Stimulated activated CD8-positive, alpha-beta memory T cell treated with anti-CD3 and anti-CD28 coated beads, Interleukin-4, amount 100 ng/mL, for 4 hours (primary cell): ENCODE measurements at regions not wholly inside any gene's neighbourhood (a gene's known extent, or its start where the extent isn't known, plus 50 kb on each side); places are given as distances from the start of the nearest gene placed in this dataset.
A peak's percentile ranks its signal among the peaks of the same experiment; 100 is the strongest.

ENCODE experiments used
- DNase-seq, 2 donors: peaks; one replicate each; pipeline ENCODE4 v3.0.0-alpha.2; 2020; ENCODE audit warnings: low read depth in 2 of 2, low spot score in 1 of 2

DNA sequence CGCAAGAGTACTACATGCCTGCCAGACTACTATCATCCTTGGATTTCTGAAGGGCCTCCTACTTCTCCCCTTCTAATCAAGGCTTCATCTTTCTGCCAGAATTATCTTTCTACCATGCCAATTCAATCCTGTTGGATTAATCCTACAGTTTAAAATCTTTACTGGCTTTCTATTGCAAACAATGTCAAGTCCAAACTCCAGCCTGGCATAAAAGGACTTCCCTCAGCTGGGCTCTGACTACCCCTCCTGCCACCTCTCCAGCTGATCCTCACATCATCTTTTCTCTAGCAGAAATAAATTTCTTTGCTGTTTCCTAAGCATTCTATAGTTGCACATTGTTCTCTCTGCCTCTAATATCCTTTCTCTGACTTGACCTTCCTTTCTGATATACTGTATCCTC lies 119.7 kb upstream of the RAD23B start:
- no peak for DNase-seq

DNA sequence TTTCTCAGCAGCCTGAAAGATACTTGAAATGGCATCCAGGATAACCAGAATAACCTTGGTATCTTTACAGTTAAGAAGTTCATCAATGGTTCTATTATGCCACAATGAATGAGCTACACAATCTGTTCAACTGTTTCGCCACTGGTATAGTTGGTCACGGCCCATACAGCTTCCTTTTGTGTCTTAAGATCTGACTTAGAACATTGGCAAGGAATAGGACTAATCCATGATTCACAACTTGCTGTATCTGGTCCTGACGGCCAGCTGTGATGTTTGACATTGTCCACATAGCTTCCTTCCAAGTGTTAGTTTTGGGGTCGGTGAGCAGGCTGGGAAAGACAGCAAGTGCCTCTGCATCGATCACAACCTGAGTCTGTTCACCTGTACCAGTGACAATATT lies 113.3 kb upstream of the RAD23B start:
- DNase-seq: no peak

DNA sequence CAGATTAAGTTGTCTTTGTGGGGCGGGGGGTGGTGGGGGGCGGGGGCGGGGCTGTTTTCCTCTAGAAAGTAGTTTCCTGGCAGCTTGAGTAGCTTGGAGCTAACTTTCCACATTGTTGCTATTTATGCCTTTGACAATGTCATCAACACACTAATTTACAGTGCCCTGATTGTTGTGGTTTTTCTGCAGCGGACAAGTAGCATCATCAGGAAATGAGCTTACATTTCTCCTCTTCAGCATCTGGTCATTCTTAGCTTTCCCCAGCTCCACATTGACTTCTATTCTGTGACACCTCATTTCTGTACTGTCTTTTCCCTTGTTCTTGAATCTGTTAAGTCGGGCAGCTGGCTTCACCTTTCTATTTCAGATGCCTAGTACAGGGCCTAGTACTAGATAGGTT lies 112.3 kb upstream of the RAD23B start:
- DNase-seq: no peak

DNA sequence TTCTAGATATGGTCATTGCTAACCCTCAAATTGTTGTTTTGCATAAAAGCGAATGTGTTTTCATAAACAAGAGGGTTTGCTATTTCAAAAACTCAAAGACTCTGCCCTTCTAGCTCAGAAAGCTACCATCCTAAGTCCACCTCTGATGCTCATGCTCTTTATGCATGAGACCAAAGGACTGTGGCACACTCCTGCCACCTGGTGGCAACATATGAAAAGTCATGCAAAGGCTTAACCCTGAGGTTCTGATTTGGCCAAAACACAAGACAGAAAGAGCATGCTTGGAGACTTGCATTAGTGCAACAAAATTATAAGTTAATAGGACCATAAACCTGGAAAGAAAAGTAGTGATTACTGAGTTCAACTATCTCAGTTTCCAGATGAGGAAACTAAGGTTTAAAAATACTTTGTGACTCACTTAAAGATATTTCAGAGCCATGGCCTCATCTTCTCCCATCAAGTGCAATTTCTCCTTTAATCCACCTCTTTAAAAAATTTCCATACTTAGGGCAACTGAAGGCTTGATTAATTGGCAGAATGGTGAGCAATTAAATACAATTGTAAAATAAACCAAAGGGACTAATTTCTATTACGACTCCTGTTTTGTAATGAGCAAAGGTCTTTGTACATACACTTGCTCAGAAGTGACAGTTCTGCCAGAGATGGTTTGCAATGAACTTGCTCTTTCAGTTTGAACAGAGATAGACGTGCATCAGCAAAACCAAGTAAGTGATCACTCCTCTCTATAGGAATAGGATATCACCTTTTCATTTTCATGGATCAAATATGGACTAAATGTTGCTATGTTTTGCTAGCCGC lies 110.7 kb upstream of the RAD23B start:
- peak in 1 of 2 donors; percentile 37 for DNase-seq

DNA sequence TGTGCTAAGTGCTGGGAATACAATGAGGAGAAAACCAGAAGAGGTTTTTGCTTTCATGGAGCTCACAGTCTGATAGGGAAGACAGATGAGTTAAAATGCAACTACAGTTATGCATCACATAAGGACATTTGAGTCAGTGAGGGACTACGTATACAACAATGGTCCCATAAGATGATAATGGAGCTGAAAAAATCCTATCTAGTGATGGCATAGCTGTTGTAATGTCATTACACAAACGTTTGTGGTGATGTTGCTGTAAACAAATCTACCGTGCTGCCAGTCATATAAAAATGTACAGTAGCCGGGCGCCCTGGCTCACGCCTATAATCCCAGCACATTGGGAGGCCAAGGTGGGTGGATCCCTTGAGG lies 110.1 kb upstream of the RAD23B start:
- DNase-seq: no peak

DNA sequence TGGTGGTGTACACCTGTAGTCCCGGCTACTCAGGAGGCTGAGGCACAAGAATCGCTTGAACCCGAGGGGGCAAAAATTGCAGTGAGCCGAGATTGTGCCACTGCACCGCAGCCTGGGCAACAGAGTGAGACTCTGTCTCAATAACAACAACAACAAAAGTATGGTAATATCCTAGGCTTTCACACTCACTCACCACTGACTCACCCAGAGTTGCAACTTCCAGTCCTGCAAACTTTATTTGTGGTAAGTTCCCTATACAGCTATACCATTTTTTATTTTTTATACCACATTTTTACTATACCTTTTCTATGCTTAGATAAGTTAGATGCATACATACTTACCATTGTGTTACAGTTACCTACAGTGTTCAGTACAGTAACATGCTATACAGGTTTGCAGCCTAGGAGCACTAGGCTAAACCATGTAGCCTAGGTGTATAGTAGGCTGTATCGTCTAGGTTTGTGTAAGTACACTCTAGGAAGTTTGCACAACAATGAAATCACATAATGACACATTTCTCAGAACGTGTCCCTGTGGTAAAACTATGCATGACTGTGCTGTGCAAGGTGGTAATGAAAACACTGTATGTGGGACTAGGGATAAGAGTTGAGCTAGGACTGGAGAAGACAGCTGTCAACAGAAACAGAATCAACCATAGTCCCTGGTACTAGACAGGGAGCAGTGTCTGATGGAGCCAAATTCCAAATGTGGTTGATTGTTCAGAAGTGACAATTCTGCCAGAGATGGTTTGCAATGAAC lies 109.5 kb upstream of the RAD23B start:
- no peak for DNase-seq

- no peak for DNase-seq
Measured at GRCh38 chr9:107174441-107174840, 108.6 kb upstream of the RAD23B start.

- DNase-seq: no peak
Measured at GRCh38 chr9:107175041-107175440, 108.0 kb upstream of the RAD23B start.

DNA sequence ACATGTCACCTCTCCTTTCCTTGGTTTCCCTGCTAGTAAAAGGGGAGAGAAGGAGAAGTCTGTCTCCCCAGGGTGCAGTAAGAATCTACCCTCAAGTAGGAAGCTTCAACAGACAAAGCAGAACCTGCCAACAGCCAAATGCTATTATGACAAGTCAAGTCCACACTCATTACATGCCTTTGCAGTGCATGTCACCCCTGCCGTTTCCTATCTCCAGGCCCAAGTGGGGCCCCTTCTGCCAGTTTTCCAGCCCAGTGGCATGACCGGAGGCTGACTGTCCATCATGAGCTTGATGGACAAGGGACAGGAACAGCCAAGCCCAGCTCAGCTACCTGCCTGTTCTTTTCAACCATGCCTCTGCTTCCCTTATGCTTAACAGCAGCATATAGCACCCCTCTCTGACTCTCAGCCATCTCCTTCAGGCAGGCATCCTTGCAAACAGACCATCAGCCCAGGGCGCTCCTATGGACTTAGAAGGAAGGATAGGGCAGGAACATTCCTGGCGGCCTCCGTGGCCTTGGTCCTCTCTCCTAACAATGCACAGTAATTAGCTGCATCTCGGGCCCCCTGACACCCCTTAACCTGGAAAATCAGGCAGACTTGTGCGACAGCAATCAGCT lies 107.2 kb upstream of the RAD23B start:
- DNase-seq: no peak

- no peak for DNase-seq
Measured at GRCh38 chr9:107176436-107177151, 106.5 kb upstream of the RAD23B start.

- no peak for DNase-seq
Measured at GRCh38 chr9:107177243-107177839, 105.7 kb upstream of the RAD23B start.

GRCh38 chr9:107177857-107178256 lies 105.2 kb upstream of the RAD23B start:
- no peak for DNase-seq

DNA sequence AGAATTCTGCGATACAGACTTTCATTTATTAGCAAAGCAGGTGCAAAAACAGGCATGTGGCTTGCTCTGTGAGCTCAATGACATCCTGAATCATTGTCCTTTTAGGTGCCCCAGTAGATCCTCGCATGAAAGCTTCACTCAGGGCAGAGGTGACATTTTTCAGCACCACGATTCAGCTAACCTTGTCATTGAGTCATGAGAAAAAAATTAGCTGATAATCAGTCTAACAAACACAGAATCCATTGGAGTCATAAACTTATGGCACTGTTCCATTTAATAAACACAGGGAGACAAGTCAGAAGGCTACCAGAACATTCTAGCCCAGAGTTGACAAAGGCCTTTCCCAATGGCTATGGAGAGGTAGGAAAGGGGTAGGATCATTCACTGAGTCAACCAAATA lies 104.8 kb upstream of the RAD23B start:
- DNase-seq: no peak

DNA sequence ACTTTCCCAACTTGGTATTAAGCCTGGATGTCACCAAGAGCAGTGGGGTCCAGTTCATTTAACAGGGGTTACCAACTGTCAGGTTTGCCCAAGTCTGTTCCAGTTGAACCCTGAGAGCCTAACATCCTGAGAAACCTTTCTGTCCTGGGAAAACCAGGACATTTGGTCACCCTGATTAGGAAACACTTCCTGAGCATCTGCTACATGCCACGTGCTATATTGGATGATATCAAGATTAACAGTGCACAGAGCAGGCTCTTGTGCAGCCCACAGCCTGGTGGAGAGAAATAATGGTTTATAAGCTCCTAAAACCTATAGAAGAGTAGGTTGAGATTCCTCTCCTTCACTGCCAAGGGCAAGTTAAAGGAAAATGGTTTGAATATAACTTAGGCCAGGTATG lies 102.9 kb upstream of the RAD23B start:
- DNase-seq: no peak

DNA sequence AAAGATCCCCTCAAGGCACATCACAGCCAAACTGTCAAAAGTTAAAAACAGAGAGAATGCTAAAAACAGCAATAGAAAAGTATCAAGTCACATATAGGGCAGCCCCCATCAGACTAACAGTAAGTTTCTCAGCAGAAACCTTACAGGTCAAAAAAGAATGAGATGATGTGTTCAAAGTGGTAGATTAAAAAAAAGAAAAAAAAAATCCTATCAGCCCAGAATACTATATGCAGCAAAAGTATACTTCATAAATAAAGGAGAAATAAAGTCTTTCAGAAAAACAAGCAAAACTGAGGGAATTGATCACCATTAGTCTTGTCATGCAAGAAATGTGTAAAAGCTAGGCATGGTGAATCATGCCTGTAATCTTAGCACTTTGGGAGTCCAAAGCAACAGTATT lies 99.9 kb upstream of the RAD23B start:
- DNase-seq: no peak

DNA sequence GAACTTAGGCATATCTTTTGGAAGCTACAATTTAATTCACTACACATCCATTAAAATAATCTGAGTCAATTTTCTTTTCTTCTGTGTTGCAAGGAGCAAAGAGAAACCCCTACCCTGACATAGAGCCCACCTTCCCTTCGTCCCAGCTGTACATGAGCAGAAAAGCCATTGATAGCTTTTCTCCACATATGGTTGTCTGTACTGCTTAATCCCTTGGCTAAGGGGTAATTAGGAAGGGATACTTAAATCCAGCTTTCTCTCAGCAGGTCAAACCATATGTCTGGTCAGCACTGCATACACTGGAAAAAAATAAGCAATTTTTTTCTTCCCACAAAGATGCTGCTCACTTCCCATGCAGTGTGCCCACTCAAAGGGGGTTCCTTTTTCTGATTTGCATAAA lies 94.7 kb upstream of the RAD23B start:
- DNase-seq: no peak

- no peak for DNase-seq
Measured at GRCh38 chr9:107190061-107190935, 92.8 kb upstream of the RAD23B start.

GRCh38 chr9:107190936-107191290 lies 92.2 kb upstream of the RAD23B start:
- DNase-seq: no peak

- no peak for DNase-seq
Measured at GRCh38 chr9:107193251-107193650, 89.8 kb upstream of the RAD23B start.

- no peak for DNase-seq
Measured at GRCh38 chr9:107198718-107199117, 84.4 kb upstream of the RAD23B start.
